ENCODE measurements at regions not wholly inside any gene's neighbourhood (a gene's known extent, or its start where the extent isn't known, plus 50 kb on each side); places are given as distances from the start of the nearest gene placed in this dataset.

DNA sequence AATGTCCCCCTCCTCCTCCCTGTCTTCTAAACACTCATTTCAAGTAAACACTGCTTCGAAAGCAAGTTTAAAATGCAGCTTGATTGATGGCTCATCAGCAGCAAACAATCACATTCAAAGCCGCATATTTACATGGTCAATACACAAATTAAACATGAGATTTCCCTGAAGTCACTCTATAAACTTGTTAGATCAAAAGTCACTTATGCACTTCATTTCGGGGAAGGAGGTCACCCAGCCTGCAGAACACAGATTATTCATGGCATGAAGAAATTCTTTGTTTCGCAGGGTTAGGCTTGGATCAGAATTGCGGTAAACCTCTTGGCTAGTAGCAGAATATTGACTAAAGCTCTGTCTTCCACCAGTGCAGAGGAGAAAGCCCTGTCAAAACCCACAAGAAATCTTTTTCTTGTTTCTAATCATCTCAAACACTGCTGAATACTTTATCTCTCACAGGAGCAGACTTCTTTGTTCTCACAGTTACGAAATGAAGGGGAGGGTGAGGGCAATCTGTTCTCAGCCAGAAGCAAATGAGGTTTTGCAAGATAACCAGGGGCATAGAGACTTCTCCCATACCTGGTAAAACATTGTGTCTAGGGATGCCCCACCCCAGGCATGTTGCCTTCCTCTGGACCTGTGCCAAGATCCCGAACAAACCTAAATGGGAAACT is 133.3 kb upstream of the CHL1 start:
- POLR2A ChIA-PET: no interaction called here

More for the DNA sequence above, 133.3 kb upstream of the CHL1 start:
- no peak for DNase-seq (ENCODE audit: low spot score)
- Mint-ChIP-seq H3K27ac (no peak overlapping the region), H3K4me1 (no peaks in the 10 kb centered on the region), H3K4me3 (no peak overlapping the region), H3K27me3 (ENCODE audit: low read depth) (peaks cover 9% of the 10 kb centered on the region), H3K36me3 (peaks cover 72% of the 10 kb centered on the region), H3K9me3 (peaks cover 86% of the 10 kb centered on the region)
- CTCF ChIA-PET: no interaction called here
- TF ChIP-seq ATF2 (CRISPR knock-in tag; IDR thresholded peaks at IDR 0.05; ENCODE audit: borderline replicate concordance, low read depth) (no peak), ESRRA (CRISPR knock-in tag; IDR thresholded peaks at IDR 0.05; ENCODE audit: borderline replicate concordance) (no peak), ZNF121 (CRISPR knock-in tag; IDR thresholded peaks at IDR 0.05) (no peak), GTF2I (CRISPR knock-in tag; conservative IDR thresholded peaks at IDR 0.05) (no peak), TCF7 (CRISPR knock-in tag; IDR thresholded peaks at IDR 0.05; ENCODE audit: low read depth) (no peak), OVOL2 (CRISPR knock-in tag; IDR thresholded peaks at IDR 0.05; ENCODE audit: borderline replicate concordance) (no peak), ATF3 (CRISPR knock-in tag; conservative IDR thresholded peaks at IDR 0.05) (no peak), ELF4 (CRISPR knock-in tag; IDR thresholded peaks at IDR 0.05; ENCODE audit: low read depth) (no peak), FOXP1 (CRISPR knock-in tag; IDR thresholded peaks at IDR 0.05; ENCODE audit: borderline replicate concordance) (no peak), KAT7 (CRISPR knock-in tag; IDR thresholded peaks at IDR 0.05; ENCODE audit: borderline replicate concordance) (no peak)
- TF ChIP-seq, protein P1, sequence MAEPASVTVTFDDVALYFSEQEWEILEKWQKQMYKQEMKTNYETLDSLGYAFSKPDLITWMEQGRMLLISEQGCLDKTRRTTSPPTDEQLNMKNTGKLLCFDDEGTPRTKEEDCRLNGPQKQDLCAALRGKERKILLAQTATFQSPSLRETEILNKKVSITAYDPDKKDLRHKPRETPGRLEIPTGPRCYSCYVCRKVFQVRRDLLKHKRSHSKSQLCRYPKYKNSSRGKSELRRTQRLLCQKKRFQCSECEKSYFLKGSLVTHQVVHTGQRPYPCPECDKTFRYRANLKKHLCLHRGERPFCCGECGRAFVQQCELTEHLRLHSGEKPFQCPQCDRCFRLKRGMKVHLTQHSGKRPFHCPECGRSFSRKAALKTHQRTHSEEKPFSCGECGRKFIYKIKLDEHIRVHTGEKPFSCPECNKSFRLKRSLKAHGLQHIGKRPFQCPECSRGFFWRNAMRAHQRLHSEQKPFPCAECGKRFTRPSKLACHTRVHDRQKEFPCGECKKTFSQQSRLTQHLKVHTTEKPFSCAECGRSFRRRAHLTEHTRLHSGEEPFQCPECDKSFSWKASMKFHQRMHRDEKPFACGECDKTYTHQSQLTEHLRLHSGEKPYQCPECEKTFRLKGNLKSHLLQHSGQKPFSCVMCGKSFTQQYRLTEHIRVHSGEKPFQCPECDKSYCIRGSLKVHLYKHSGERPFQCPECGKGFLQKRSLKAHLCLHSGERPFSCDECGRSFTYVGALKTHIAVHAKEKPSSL (CRISPR knock-in tag; conservative IDR thresholded peaks at IDR 0.05): no peak
- TF ChIP-seq, protein P2, sequence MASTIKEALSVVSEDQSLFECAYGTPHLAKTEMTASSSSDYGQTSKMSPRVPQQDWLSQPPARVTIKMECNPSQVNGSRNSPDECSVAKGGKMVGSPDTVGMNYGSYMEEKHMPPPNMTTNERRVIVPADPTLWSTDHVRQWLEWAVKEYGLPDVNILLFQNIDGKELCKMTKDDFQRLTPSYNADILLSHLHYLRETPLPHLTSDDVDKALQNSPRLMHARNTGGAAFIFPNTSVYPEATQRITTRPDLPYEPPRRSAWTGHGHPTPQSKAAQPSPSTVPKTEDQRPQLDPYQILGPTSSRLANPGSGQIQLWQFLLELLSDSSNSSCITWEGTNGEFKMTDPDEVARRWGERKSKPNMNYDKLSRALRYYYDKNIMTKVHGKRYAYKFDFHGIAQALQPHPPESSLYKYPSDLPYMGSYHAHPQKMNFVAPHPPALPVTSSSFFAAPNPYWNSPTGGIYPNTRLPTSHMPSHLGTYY (CRISPR knock-in tag; IDR thresholded peaks at IDR 0.05): no peak
- TF ChIP-seq, protein P3, sequence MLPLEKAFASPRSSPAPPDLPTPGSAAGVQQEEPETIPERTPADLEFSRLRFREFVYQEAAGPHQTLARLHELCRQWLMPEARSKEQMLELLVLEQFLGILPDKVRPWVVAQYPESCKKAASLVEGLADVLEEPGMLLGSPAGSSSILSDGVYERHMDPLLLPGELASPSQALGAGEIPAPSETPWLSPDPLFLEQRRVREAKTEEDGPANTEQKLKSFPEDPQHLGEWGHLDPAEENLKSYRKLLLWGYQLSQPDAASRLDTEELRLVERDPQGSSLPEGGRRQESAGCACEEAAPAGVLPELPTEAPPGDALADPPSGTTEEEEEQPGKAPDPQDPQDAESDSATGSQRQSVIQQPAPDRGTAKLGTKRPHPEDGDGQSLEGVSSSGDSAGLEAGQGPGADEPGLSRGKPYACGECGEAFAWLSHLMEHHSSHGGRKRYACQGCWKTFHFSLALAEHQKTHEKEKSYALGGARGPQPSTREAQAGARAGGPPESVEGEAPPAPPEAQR (CRISPR knock-in tag; IDR thresholded peaks at IDR 0.05): no peak
- TF ChIP-seq, protein P4, sequence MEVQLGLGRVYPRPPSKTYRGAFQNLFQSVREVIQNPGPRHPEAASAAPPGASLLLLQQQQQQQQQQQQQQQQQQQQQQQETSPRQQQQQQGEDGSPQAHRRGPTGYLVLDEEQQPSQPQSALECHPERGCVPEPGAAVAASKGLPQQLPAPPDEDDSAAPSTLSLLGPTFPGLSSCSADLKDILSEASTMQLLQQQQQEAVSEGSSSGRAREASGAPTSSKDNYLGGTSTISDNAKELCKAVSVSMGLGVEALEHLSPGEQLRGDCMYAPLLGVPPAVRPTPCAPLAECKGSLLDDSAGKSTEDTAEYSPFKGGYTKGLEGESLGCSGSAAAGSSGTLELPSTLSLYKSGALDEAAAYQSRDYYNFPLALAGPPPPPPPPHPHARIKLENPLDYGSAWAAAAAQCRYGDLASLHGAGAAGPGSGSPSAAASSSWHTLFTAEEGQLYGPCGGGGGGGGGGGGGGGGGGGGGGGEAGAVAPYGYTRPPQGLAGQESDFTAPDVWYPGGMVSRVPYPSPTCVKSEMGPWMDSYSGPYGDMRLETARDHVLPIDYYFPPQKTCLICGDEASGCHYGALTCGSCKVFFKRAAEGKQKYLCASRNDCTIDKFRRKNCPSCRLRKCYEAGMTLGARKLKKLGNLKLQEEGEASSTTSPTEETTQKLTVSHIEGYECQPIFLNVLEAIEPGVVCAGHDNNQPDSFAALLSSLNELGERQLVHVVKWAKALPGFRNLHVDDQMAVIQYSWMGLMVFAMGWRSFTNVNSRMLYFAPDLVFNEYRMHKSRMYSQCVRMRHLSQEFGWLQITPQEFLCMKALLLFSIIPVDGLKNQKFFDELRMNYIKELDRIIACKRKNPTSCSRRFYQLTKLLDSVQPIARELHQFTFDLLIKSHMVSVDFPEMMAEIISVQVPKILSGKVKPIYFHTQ (CRISPR knock-in tag; IDR thresholded peaks at IDR 0.05): no peak
- ATAC-seq: no peak
